ENCODE measurements at regions not wholly inside any gene's neighbourhood (a gene's known extent, or its start where the extent isn't known, plus 50 kb on each side); places are given as distances from the start of the nearest gene placed in this dataset.

GRCh38 chr10:105706281-105707026, 1065.4 kb downstream of the SORCS3 start:
- TF ChIP-seq CTCF (IDR thresholded peaks at IDR 0.05) (no peak), POLR2AphosphoS5 (IDR thresholded peaks at IDR 0.05) (no peak), EP300 (IDR thresholded peaks at IDR 0.05) (no peak), POLR2A (IDR thresholded peaks at IDR 0.05; ENCODE audit: low read depth) (no peak)

All from esophagus muscularis mucosa (tissue), 4 donors.